ENCODE measurements at regions not wholly inside any gene's neighbourhood (a gene's known extent, or its start where the extent isn't known, plus 50 kb on each side); places are given as distances from the start of the nearest gene placed in this dataset.

GRCh38 chr4:44984083-44984482 is 257.7 kb upstream of the GNPDA2 start:
- intact Hi-C loops (cut with micrococcal nuclease; ENCODE audit: unreplicated experiment) = no loop called here
- no peak for ATAC-seq

More at GRCh38 chr4:44984083-44984482, 257.7 kb upstream of the GNPDA2 start:
- Histone ChIP-seq H3K27ac (ENCODE audit: extremely low read length, insufficient read depth, low read length) (no peak overlapping the region), H4K20me1 (ENCODE audit: insufficient read depth, low read length) (no peaks in the 10 kb centered on the region), H3K9me3 (ENCODE audit: low read length) (peaks cover 77% of the 10 kb centered on the region), H2AFZ (ENCODE audit: low read length) (no peak overlapping the region), H3K4me3 (replicated peaks in 1 of 3; ENCODE audit: insufficient read depth in 1 of 3, low read depth in 2 of 3, low read length in 3 of 3) (no peak overlapping the region), H3K36me3 (replicated peaks in 1 of 2; ENCODE audit: control insufficient read depth in 1 of 2, insufficient read depth in 2 of 2, low read length in 2 of 2) (no peaks in the 10 kb centered on the region), H3K4me2 (ENCODE audit: low read depth, low read length) (no peak overlapping the region), H3K9ac (ENCODE audit: insufficient read depth, low read depth, low read length) (no peak overlapping the region), H3K79me2 (ENCODE audit: insufficient read depth, low read length) (no peaks in the 10 kb centered on the region), H3K27me3 (ENCODE audit: control insufficient read depth in 1 of 2, insufficient read depth in 2 of 2, low read length in 2 of 2) (no peaks in the 10 kb centered on the region), H3K4me1 (ENCODE audit: insufficient read depth, low read length) (no peaks in the 10 kb centered on the region)
- DNase-seq (ENCODE audit: low spot score) (no peak), FAIRE-seq (no peak)
- ChIA-PET POLR2A (no interaction called here), CTCF (ENCODE audit: low intra/inter-chr PET ratio, low total read pairs) (no interaction called here)
- BruUV-seq (replicated peaks) = no TSS peak
- in situ Hi-C loops (cut with HindIII; ENCODE audit: extremely low pct_ligation_motif_present, low pct_unique_long_range_greater_than_20kb) = no loop called here
- TF ChIP-seq SMARCC2 (IDR thresholded peaks at IDR 0.05) (no peak), CHD2 (IDR thresholded peaks at IDR 0.05; ENCODE audit: low read depth, low read length) (no peak), ZNF333 (CRISPR knock-in tag; IDR thresholded peaks at IDR 0.05; ENCODE audit: borderline replicate concordance) (no peak)
- TF ChIP-seq, protein P1, sequence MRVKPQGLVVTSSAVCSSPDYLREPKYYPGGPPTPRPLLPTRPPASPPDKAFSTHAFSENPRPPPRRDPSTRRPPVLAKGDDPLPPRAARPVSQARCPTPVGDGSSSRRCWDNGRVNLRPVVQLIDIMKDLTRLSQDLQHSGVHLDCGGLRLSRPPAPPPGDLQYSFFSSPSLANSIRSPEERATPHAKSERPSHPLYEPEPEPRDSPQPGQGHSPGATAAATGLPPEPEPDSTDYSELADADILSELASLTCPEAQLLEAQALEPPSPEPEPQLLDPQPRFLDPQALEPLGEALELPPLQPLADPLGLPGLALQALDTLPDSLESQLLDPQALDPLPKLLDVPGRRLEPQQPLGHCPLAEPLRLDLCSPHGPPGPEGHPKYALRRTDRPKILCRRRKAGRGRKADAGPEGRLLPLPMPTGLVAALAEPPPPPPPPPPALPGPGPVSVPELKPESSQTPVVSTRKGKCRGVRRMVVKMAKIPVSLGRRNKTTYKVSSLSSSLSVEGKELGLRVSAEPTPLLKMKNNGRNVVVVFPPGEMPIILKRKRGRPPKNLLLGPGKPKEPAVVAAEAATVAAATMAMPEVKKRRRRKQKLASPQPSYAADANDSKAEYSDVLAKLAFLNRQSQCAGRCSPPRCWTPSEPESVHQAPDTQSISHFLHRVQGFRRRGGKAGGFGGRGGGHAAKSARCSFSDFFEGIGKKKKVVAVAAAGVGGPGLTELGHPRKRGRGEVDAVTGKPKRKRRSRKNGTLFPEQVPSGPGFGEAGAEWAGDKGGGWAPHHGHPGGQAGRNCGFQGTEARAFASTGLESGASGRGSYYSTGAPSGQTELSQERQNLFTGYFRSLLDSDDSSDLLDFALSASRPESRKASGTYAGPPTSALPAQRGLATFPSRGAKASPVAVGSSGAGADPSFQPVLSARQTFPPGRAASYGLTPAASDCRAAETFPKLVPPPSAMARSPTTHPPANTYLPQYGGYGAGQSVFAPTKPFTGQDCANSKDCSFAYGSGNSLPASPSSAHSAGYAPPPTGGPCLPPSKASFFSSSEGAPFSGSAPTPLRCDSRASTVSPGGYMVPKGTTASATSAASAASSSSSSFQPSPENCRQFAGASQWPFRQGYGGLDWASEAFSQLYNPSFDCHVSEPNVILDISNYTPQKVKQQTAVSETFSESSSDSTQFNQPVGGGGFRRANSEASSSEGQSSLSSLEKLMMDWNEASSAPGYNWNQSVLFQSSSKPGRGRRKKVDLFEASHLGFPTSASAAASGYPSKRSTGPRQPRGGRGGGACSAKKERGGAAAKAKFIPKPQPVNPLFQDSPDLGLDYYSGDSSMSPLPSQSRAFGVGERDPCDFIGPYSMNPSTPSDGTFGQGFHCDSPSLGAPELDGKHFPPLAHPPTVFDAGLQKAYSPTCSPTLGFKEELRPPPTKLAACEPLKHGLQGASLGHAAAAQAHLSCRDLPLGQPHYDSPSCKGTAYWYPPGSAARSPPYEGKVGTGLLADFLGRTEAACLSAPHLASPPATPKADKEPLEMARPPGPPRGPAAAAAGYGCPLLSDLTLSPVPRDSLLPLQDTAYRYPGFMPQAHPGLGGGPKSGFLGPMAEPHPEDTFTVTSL (CRISPR knock-in tag; IDR thresholded peaks at IDR 0.05; ENCODE audit: borderline replicate concordance) = no peak

Data from HepG2 (cell line).